ENCODE measurements at regions not wholly inside any gene's neighbourhood (a gene's known extent, or its start where the extent isn't known, plus 50 kb on each side); places are given as distances from the start of the nearest gene placed in this dataset.

DNA sequence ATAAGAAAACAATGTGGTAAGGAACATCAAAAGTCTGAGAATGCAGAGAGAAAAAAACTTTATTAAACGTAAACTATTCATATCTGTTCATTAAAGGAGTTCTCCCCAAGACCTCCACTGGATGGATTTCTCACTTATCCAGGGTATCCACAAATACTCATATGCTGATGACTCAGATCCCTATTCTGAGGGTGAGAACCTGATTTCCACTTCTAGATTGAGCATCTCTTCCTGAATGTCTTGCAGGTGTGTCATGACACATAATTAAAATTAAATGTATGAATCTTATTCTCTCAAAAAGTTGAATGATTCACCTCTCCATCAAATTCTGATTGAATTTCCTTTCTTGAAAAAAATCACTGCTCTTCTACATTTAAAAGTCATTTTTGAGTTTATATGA lies 199.9 kb downstream of the MFSD1 start:
- TF ChIP-seq, protein P1, sequence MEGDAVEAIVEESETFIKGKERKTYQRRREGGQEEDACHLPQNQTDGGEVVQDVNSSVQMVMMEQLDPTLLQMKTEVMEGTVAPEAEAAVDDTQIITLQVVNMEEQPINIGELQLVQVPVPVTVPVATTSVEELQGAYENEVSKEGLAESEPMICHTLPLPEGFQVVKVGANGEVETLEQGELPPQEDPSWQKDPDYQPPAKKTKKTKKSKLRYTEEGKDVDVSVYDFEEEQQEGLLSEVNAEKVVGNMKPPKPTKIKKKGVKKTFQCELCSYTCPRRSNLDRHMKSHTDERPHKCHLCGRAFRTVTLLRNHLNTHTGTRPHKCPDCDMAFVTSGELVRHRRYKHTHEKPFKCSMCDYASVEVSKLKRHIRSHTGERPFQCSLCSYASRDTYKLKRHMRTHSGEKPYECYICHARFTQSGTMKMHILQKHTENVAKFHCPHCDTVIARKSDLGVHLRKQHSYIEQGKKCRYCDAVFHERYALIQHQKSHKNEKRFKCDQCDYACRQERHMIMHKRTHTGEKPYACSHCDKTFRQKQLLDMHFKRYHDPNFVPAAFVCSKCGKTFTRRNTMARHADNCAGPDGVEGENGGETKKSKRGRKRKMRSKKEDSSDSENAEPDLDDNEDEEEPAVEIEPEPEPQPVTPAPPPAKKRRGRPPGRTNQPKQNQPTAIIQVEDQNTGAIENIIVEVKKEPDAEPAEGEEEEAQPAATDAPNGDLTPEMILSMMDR (IDR thresholded peaks at IDR 0.05), result no peak
- no peak for TF ChIP-seq POLR2A (IDR thresholded peaks at IDR 0.05)

Data from adrenal gland (tissue), 5 donors.